Muscle of arm (tissue), 1 donor: ENCODE measurements at regions not wholly inside any gene's neighbourhood (a gene's known extent, or its start where the extent isn't known, plus 50 kb on each side); places are given as distances from the start of the nearest gene placed in this dataset.
"Not testable (repeated sequence)": the region's sequence is repeated elsewhere in the genome, so short reads cannot be mapped to it uniquely, and the experiment has no call there.

Experiments
- DNase-seq: peaks from one replicate; pipeline ENCODE4 v3.0.0-alpha.2; 2013

GRCh38 chr13:60214213-60215055, 50.7 kb upstream of the DIAPH3 start:
- DNase-seq: no peak

- no peak for DNase-seq
Measured at GRCh38 chr13:60220072-60220471, 56.3 kb upstream of the DIAPH3 start.

- no peak for DNase-seq
Measured at GRCh38 chr13:60221581-60221980, 57.9 kb upstream of the DIAPH3 start.

GRCh38 chr13:60226507-60226906, 62.8 kb upstream of the DIAPH3 start:
- DNase-seq: no peak

- DNase-seq: no peak
Measured at GRCh38 chr13:60227158-60227557, 63.4 kb upstream of the DIAPH3 start.

GRCh38 chr13:60229708-60230272, 66.1 kb upstream of the DIAPH3 start:
- DNase-seq: no peak

GRCh38 chr13:60230593-60230992, 66.9 kb upstream of the DIAPH3 start:
- no peak for DNase-seq

- no peak for DNase-seq
Measured at GRCh38 chr13:60242043-60242595, 78.4 kb upstream of the DIAPH3 start.

GRCh38 chr13:60244381-60244780, 80.7 kb upstream of the DIAPH3 start:
- no peak for DNase-seq

GRCh38 chr13:60251419-60251818, 87.7 kb upstream of the DIAPH3 start:
- not testable (repeated sequence) for DNase-seq

GRCh38 chr13:60258349-60258748, 94.6 kb upstream of the DIAPH3 start:
- no peak for DNase-seq

- DNase-seq: no peak
Measured at GRCh38 chr13:60260440-60260839, 96.7 kb upstream of the DIAPH3 start.

- no peak for DNase-seq
Measured at GRCh38 chr13:60261432-60262351, 98.0 kb upstream of the DIAPH3 start.

- DNase-seq: no peak
Measured at GRCh38 chr13:60265566-60265965, 101.8 kb upstream of the DIAPH3 start.

GRCh38 chr13:60267498-60268202, 103.9 kb upstream of the DIAPH3 start:
- DNase-seq: no peak

- no peak for DNase-seq
Measured at GRCh38 chr13:60268203-60268555, 104.5 kb upstream of the DIAPH3 start.

- DNase-seq: no peak
Measured at GRCh38 chr13:60273971-60274527, 110.3 kb upstream of the DIAPH3 start.

GRCh38 chr13:60274655-60275054, 110.9 kb upstream of the DIAPH3 start:
- DNase-seq: no peak

- no peak for DNase-seq
Measured at GRCh38 chr13:60275208-60275607, 111.5 kb upstream of the DIAPH3 start.

GRCh38 chr13:60280524-60280923, 116.5 kb upstream of the TDRD3 start:
- not testable (repeated sequence) for DNase-seq

GRCh38 chr13:60282186-60282585, 114.8 kb upstream of the TDRD3 start:
- peak; percentile 69 for DNase-seq
